SU-DHL-6 (cell line): ENCODE measurements at regions not wholly inside any gene's neighbourhood (a gene's known extent, or its start where the extent isn't known, plus 50 kb on each side); places are given as distances from the start of the nearest gene placed in this dataset.

Experiments used
- CTCF ChIP-seq: fragments of 200-600 bp; sonication (generic); IDR thresholded peaks from one replicate; pipeline ENCODE4 v1.5.1; 2017; ENCODE audit warnings: antibody characterized with exemption, mild to moderate bottlenecking, low read length, moderate library complexity; ENCODE audit not compliant: insufficient read depth, poor library complexity, severe bottlenecking
- EZH2phosphoT487 ChIP-seq: fragments of 200-600 bp; sonication (generic), shearing (Covaris generic); conservative IDR thresholded peaks from 2 replicates; pipeline ENCODE4 v1.6.1; 2018; ENCODE audit warnings: mild to moderate bottlenecking, antibody characterized with exemption, low read length, moderate library complexity, mixed read lengths

GRCh38 chrX:8003147-8003883 lies 76.1 kb upstream of the PNPLA4 start:
- TF ChIP-seq CTCF (no peak), EZH2phosphoT487 (no peak)
